Gastrocnemius medialis (tissue), 4 donors: ENCODE measurements at regions not wholly inside any gene's neighbourhood (a gene's known extent, or its start where the extent isn't known, plus 50 kb on each side); places are given as distances from the start of the nearest gene placed in this dataset.

Source experiments
- CTCF ChIP-seq, 5 experiments: fragments of 450-650 bp in 3 of 5; fragments of 200-600 bp in 2 of 5; sonication (generic) in 2 of 5; IDR thresholded peaks in 4 of 5; conservative IDR thresholded peaks in 1 of 5; 1 replicate in 4 of 5; 2 replicates in 1 of 5; pipeline ENCODE4 v1.5.1; 2016 to 2019; ENCODE audit warnings: antibody characterized with exemption in 5 of 5, mild to moderate bottlenecking in 3 of 5, moderate library complexity in 3 of 5
- POLR2A ChIP-seq, 2 donors: fragments of 450-650 bp; IDR thresholded peaks; one replicate each; pipeline ENCODE4 v1.6.1; 2017; ENCODE audit warnings: antibody characterized with exemption in 2 of 2, mild to moderate bottlenecking in 2 of 2, moderate library complexity in 2 of 2

DNA sequence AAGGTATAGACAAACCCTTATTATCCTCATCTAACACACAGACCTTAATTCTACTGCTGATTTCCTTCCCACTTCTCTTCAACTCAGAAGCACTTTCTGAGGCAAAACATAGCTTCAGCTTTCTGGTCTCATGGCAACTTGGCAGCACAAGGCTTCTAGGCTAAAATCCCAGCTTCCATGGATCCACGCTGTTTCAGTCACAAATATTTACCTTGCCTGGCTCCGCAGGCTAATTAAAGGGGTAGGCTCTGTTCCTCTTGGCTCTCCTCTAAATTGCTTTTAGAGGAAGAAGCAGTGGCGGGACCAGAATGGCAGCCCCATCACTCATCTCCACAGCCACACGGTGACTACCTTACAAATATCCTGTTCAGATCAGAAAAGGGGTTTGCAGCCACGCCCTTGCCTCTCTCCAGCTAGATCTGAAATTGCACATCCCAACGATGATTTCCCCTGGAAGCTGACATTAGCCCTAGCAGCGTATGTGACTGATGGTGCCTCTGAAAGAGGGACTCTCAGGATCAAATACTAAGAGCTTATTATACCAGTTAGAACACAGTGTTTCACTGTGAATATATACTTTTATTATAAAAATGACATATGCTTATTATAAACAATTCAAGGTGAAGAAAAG lies 221.5 kb upstream of the NUDT4 start:
- TF ChIP-seq CTCF (IDR thresholded peaks at IDR 0.05 in 4 of 5, conservative IDR thresholded peaks at IDR 0.05 in 1 of 5) (no peak), POLR2A (IDR thresholded peaks at IDR 0.05) (no peak)
